SK-N-SH treated with all-trans-retinoic acid at 6 μM for 48 hours (cell line): ENCODE measurements at regions not wholly inside any gene's neighbourhood (a gene's known extent, or its start where the extent isn't known, plus 50 kb on each side); places are given as distances from the start of the nearest gene placed in this dataset.

Experiments
- ARNTL ChIP-seq: fragments of 450-650 bp; formaldehyde crosslinking; IDR thresholded peaks from 2 replicates; pipeline ENCODE4 v1.5.0; 2020; ENCODE audit warnings: low read depth, mild to moderate bottlenecking, moderate library complexity, borderline replicate concordance
- CREB5 ChIP-seq: fragments of 250-450 bp; sonication (Bioruptor Pico); IDR thresholded peaks from 2 replicates; pipeline ENCODE4 v1.5.1; 2020; ENCODE audit warnings: low read depth, mild to moderate bottlenecking, moderate library complexity
- ISL1 ChIP-seq: fragments of 250-450 bp; sonication (Bioruptor Pico); IDR thresholded peaks from 2 replicates; pipeline ENCODE4 v2.1.2; 2022; ENCODE audit warnings: mild to moderate bottlenecking, moderate library complexity
- RARB ChIP-seq: fragments of 250-450 bp; sonication (Bioruptor Pico); IDR thresholded peaks from 2 replicates; pipeline ENCODE4 v1.8.0; 2021; ENCODE audit warnings: mild to moderate bottlenecking, moderate library complexity
- TCF4 ChIP-seq: fragments of 250-450 bp; sonication (Bioruptor Pico); IDR thresholded peaks from 2 replicates; pipeline ENCODE4 v1.8.0; 2021; ENCODE audit warnings: mild to moderate bottlenecking, moderate library complexity, borderline replicate concordance
- ZC3H10 ChIP-seq: fragments of 250-450 bp; sonication (Bioruptor Pico); IDR thresholded peaks from 2 replicates; pipeline ENCODE4 v1.5.1; 2021; ENCODE audit warnings: mild to moderate bottlenecking, moderate library complexity
- ZFP30 ChIP-seq: fragments of 450-650 bp; formaldehyde crosslinking; IDR thresholded peaks from 2 replicates; pipeline ENCODE4 v1.5.0; 2022; ENCODE audit warnings: mild to moderate bottlenecking, moderate library complexity

GRCh38 chr7:18400275-18400674 is 95.3 kb upstream of the HDAC9 start:
- TF ChIP-seq CREB5 (no peak), TCF4 (CRISPR knock-in tag) (no peak), ARNTL (CRISPR knock-in tag) (no peak), ZC3H10 (CRISPR knock-in tag) (no peak), ZFP30 (no peak), RARB (CRISPR knock-in tag) (no peak), ISL1 (CRISPR knock-in tag) (no peak)
